Parathyroid adenoma (tissue), 2 donors: ENCODE measurements at regions not wholly inside any gene's neighbourhood (a gene's known extent, or its start where the extent isn't known, plus 50 kb on each side); places are given as distances from the start of the nearest gene placed in this dataset.

ENCODE experiments used
- H2AFZ ChIP-seq: fragments of 300-600 bp; sonication (generic); one replicate; pipeline ENCODE4 v1.7.0; 2017; ENCODE audit warnings: antibody characterized with exemption, mild to moderate bottlenecking
- H3K27ac ChIP-seq: fragments of 300-600 bp; sonication (generic); one replicate; pipeline ENCODE4 v1.7.0; 2017
- H3K27me3 ChIP-seq: fragments of 300-600 bp; sonication (generic); one replicate; pipeline ENCODE4 v1.7.0; 2017; ENCODE audit warnings: low read length; ENCODE audit not compliant: control insufficient read depth, insufficient read depth
- H3K36me3 ChIP-seq: fragments of 300-600 bp; sonication (generic); one replicate; pipeline ENCODE4 v1.7.0; 2017; ENCODE audit warnings: low read length; ENCODE audit not compliant: control insufficient read depth, insufficient read depth
- H3K4me1 ChIP-seq: fragments of 300-600 bp; sonication (generic); one replicate; pipeline ENCODE4 v1.7.0; 2017; ENCODE audit warnings: control low read depth
- H3K4me2 ChIP-seq: fragments of 300-600 bp; sonication (generic); one replicate; pipeline ENCODE4 v1.7.0; 2017; ENCODE audit warnings: low read length
- H3K4me3 ChIP-seq: fragments of 300-600 bp; sonication (generic); one replicate; pipeline ENCODE4 v1.7.0; 2017; ENCODE audit warnings: low read depth, low read length
- H3K79me2 ChIP-seq: fragments of 300-600 bp; sonication (generic); one replicate; pipeline ENCODE4 v1.7.0; 2017; ENCODE audit warnings: control low read depth
- H3K9ac ChIP-seq: fragments of 300-600 bp; sonication (generic); one replicate; pipeline ENCODE4 v1.7.0; 2017; ENCODE audit warnings: mild to moderate bottlenecking
- H3K9me3 ChIP-seq: fragments of 300-600 bp; sonication (generic); one replicate; pipeline ENCODE4 v1.7.0; 2017; ENCODE audit warnings: low read length; ENCODE audit not compliant: control insufficient read depth
- TF ChIP-seq, protein P1 (sequence below): fragments of 300-600 bp; sonication (generic); IDR thresholded peaks from one replicate; pipeline ENCODE4 v1.7.0; 2017; ENCODE audit warnings: antibody characterized with exemption, mild to moderate bottlenecking
- donor health status: primary hyperparathyroidism.

DNA sequence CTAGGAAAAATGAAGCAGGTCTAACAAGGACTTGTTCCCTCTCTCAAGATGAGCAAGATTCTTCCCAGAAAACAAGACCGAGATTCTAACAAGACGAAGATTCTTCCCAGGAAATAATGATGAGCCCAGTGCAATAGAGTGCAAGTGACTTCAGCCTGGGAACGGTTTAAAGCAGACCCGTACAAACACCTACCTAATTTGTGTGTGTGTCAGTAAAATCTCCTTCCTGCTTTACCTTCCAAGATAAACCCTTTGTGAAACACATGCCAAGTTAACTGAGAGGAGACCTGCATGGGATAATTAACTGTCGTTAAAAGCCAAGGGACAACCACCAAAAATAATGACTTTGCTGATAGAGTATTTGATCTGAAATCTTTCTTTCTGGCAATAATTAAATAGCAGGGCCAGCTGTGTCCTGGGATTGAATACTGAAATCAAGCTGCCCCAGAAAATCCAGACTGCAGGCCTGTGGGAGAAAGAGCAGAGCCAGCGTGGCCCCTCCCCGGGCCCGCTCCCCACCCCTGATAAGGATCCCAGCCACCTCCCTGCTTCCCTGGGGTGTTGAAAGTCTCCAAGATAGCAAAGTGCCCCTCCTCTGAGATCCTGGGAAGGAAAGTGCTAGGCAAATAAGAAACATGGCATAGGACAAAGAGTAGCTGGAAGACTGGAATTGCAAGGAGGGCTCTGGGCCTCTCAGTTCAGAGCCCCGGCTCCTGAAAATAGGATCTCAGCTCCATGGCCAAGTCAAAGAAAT lies 145.5 kb downstream of the CYP26B1 start:
- no peaks in the 10 kb centered on the region for H3K9me3 ChIP-seq
- H3K9ac ChIP-seq = no peak overlapping the region
- no peak overlapping the region for H2AFZ ChIP-seq
- H3K4me2 ChIP-seq = no peak overlapping the region
- no peaks in the 10 kb centered on the region for H3K36me3 ChIP-seq
- TF ChIP-seq, protein P1, sequence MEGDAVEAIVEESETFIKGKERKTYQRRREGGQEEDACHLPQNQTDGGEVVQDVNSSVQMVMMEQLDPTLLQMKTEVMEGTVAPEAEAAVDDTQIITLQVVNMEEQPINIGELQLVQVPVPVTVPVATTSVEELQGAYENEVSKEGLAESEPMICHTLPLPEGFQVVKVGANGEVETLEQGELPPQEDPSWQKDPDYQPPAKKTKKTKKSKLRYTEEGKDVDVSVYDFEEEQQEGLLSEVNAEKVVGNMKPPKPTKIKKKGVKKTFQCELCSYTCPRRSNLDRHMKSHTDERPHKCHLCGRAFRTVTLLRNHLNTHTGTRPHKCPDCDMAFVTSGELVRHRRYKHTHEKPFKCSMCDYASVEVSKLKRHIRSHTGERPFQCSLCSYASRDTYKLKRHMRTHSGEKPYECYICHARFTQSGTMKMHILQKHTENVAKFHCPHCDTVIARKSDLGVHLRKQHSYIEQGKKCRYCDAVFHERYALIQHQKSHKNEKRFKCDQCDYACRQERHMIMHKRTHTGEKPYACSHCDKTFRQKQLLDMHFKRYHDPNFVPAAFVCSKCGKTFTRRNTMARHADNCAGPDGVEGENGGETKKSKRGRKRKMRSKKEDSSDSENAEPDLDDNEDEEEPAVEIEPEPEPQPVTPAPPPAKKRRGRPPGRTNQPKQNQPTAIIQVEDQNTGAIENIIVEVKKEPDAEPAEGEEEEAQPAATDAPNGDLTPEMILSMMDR = no peak
- no peaks in the 10 kb centered on the region for H3K4me1 ChIP-seq
- no peak overlapping the region for H3K4me3 ChIP-seq
- H3K27ac ChIP-seq = no peak overlapping the region
- no peaks in the 10 kb centered on the region for H3K27me3 ChIP-seq
- no peaks in the 10 kb centered on the region for H3K79me2 ChIP-seq

DNA sequence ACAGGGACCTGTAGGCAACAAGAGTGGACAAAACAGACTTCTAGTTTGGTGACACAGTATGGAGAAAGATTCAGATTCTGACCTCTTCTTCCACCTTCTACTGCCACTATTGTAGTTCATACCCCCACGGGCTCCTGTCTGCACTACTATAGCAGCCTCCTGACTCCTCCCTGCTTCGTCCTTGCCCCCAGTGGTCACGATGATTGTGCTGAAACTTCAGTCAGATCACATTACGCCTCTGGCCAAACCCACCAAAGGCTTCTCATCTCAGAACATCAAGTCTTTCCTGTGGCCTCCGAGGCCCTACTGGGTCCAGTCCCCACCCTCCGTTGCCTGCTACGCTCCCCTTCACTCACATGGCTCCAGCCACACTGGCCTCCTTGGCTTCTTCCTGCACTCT lies 147.6 kb downstream of the CYP26B1 start:
- H3K4me1 ChIP-seq = no peaks in the 10 kb centered on the region
- no peak overlapping the region for H3K4me2 ChIP-seq
- H3K9me3 ChIP-seq = no peaks in the 10 kb centered on the region
- H3K79me2 ChIP-seq = no peaks in the 10 kb centered on the region
- no peak overlapping the region for H3K4me3 ChIP-seq
- TF ChIP-seq, protein P1 = no peak
- H3K27ac ChIP-seq = no peak overlapping the region
- H3K36me3 ChIP-seq = no peaks in the 10 kb centered on the region
- H2AFZ ChIP-seq = no peak overlapping the region
- H3K9ac ChIP-seq = no peak overlapping the region
- H3K27me3 ChIP-seq = no peaks in the 10 kb centered on the region

DNA sequence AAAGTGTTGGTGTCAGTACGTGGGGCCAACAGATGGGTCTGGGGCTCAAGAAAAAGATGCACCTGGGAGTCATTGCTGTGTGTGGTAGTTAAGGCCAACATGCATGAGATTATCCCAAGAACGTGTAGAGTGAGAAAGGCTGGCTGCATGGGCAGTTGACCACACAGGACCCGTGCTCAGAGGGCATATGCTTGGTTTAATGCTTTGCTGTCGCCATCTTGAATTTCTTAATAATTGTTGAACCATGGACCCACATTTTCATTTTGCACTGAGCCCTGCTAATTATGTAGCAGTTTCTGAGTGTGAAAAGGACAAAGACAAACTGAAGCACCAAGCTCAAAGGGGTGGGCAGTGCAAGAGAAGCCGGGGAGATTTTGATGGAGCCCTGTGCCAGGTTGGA lies 148.1 kb downstream of the CYP26B1 start:
- H2AFZ ChIP-seq = no peak overlapping the region
- no peaks in the 10 kb centered on the region for H3K4me1 ChIP-seq
- H3K27ac ChIP-seq = no peak overlapping the region
- H3K9me3 ChIP-seq = no peaks in the 10 kb centered on the region
- no peaks in the 10 kb centered on the region for H3K36me3 ChIP-seq
- no peaks in the 10 kb centered on the region for H3K27me3 ChIP-seq
- TF ChIP-seq, protein P1 = no peak
- no peak overlapping the region for H3K9ac ChIP-seq
- no peak overlapping the region for H3K4me2 ChIP-seq
- no peaks in the 10 kb centered on the region for H3K79me2 ChIP-seq
- H3K4me3 ChIP-seq = no peak overlapping the region

DNA sequence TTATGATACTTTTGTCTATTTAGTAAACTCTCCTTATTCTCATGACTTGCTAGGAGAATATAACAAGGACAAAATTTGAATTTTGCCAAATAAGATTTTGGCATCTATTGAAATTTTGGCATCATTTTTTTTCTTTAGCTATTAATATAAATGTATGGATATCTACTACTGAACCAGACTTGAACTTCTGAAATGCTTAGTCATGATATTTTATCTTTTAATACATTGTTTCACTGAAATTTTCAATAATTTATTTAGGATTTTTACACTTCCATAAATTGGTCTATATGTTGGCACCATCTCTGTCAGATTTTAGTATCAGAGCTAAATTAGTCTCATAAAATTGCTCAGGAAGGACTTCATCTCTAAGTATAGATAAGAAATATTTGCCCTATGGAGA lies 149.8 kb downstream of the CYP26B1 start:
- H3K27me3 ChIP-seq = no peaks in the 10 kb centered on the region
- H3K9me3 ChIP-seq = no peaks in the 10 kb centered on the region
- no peak overlapping the region for H3K4me3 ChIP-seq
- H3K79me2 ChIP-seq = no peaks in the 10 kb centered on the region
- H3K4me2 ChIP-seq = no peak overlapping the region
- H3K4me1 ChIP-seq = no peaks in the 10 kb centered on the region
- H3K9ac ChIP-seq = no peak overlapping the region
- no peaks in the 10 kb centered on the region for H3K36me3 ChIP-seq
- H3K27ac ChIP-seq = no peak overlapping the region
- H2AFZ ChIP-seq = no peak overlapping the region
- TF ChIP-seq, protein P1 = no peak

DNA sequence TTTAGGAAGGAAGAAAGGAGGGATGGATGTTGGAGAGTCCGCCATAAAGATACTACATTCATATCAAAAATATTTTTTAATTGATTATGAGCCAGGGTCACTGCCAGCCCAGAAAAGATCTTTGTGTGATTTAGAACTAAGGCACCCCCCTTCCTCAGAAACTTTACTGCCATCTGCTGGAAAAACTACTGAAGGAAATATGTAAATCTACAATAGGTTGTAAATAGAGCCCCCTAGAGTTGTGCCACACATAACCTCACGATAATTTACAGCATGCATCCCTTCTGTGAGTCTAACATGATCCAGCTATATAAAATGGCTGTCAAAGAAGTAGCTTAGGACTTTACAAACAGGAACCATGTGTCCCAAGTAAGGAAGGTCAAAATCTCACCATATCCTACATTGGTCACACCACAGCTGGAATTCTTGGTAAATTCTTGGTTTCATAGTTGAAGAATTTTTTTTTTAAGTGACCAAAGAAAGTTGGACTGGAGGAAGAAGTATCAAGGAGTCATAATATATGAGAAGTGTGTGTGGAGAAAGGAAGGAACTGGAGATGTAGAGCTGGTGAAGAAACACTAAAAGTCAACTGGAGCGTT lies 152.5 kb downstream of the CYP26B1 start:
- Histone ChIP-seq H3K9ac (no peak overlapping the region), H3K4me1 (no peaks in the 10 kb centered on the region), H3K27me3 (no peaks in the 10 kb centered on the region), H2AFZ (no peak overlapping the region), H3K79me2 (no peaks in the 10 kb centered on the region), H3K9me3 (no peaks in the 10 kb centered on the region), H3K27ac (no peak overlapping the region), H3K36me3 (no peaks in the 10 kb centered on the region), H3K4me2 (no peak overlapping the region), H3K4me3 (no peak overlapping the region)
- TF ChIP-seq, protein P1 = peak; percentile 28
